GM12892 (cell line): ENCODE measurements at regions not wholly inside any gene's neighbourhood (a gene's known extent, or its start where the extent isn't known, plus 50 kb on each side); places are given as distances from the start of the nearest gene placed in this dataset.

Experiments
- POLR2A ChIP-seq: IDR thresholded peaks from 2 replicates; pipeline ENCODE4 v1.6.1; 2011; ENCODE audit warnings: low read depth, low read length, control low read depth
- POLR2AphosphoS5 ChIP-seq: IDR thresholded peaks from 2 replicates; pipeline ENCODE4 v1.6.1; 2011; ENCODE audit warnings: low read depth, low read length, control low read depth

DNA sequence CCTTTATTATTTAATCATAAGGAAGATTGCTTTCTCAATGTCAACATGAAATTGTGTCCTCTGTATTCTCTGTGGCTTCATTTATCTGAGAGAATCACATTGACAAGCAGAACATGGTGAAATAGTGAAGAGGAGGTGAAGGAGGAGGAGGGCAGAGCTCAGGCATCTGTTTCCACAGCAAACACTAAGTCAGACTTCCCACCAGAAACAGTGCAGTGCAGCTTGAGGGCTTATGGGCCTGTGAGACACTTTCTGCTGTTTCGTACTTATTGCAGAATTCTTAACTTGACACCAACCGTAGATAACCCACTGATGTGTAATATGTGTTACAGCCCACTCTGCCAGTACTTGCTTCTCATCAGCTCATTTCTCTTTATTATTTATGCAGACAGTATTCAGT, 386.3 kb downstream of the DIRAS2 start:
- TF ChIP-seq POLR2A: no peak
- TF ChIP-seq POLR2AphosphoS5: no peak
